GM19025 (cell line): ENCODE measurements at regions not wholly inside any gene's neighbourhood (a gene's known extent, or its start where the extent isn't known, plus 50 kb on each side); places are given as distances from the start of the nearest gene placed in this dataset.

ENCODE experiments used
- ATAC-seq: cut with Tn5 transposase; IDR thresholded peaks from one replicate; pipeline ENCODE4 v1.9.1; 2021; ENCODE audit warnings: mild to moderate bottlenecking, low read depth, moderate library complexity; ENCODE audit not compliant: unreplicated experiment

- no peak for ATAC-seq
Measured at GRCh38 chr1:80444171-80444570, 1356.6 kb upstream of the ADGRL2 start.

DNA sequence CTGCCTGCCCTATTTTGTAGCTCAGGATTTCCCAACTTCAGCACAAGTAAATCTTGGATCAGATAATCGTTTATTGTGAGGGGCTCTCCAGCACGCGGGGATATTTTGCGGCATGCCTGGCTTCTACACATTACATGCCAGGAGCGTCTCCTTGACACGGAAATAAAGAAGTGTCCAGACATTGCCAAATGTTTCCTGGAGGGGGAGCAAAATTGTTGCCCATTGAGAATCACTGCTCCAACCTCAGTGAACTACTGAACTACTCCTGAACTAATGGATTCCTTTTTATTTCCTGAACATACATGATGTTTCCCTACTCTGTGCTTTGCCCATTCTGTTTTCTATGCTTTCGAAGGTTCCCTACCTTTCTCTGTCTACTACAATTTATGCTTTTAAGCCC, 1359.1 kb upstream of the ADGRL2 start:
- no peak for ATAC-seq

- ATAC-seq, result no peak
Measured at GRCh38 chr1:80436851-80437250, 1363.9 kb upstream of the ADGRL2 start.

DNA sequence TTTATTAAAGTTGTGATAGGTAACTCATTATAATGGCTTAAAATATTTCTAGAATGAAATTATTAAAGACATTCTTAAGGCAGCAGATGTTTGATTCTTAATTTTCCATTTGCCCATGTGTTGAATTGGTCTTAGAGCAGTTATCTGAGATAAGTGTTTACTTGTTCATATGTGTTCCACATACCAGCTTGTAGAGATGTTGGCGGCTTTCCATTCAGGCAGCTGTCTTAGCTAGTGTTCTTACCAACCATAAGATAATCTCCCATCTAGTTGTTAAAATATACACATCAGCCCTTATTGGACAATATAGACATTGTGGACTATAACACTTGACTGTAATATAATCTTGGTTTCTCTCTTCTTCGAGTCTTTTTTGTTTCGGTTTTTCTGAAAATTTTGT, 1372.9 kb upstream of the ADGRL2 start:
- no peak for ATAC-seq

- no peak for ATAC-seq
Measured at GRCh38 chr1:80424249-80424648, 1376.5 kb upstream of the ADGRL2 start.

- ATAC-seq, result no peak
Measured at GRCh38 chr1:80418134-80418533, 1382.6 kb upstream of the ADGRL2 start.

DNA sequence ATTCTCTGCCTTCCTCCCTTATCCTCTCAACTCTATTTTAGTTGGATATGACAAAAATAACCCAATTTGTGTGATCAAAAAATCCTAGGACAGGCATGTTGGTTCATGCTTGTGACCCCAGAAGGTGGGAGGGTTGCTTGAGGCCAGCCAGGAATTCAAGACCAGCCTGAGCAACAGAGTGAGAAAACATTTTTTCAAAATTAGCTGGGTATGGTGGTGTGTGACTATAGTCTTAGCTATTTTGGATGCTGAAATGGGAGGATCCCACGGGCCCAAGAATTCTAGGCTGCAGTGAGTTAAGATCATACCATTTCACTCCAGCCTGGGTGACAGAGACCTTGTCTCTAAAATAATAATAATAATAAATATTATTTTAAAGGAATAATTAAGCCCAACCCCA, 1383.1 kb upstream of the ADGRL2 start:
- ATAC-seq, result no peak

DNA sequence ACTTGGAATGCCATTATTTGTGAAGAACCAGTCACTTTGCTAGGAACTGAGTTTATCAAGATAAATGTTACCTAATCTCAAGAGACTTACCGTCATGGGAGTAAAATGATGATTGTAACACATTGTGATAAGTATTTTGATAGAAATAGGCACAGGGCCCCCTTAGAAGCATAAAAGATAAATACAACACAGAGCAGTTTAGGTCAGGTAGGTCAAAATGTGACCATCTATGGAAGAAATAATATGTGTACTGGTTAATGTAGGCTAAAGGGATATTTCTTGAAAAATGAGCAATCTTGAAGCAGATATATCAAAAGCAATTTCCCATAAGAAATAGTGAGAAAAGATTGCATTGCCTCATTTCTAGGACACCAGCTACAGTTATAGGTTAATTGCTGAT, 1386.8 kb upstream of the ADGRL2 start:
- no peak for ATAC-seq

DNA sequence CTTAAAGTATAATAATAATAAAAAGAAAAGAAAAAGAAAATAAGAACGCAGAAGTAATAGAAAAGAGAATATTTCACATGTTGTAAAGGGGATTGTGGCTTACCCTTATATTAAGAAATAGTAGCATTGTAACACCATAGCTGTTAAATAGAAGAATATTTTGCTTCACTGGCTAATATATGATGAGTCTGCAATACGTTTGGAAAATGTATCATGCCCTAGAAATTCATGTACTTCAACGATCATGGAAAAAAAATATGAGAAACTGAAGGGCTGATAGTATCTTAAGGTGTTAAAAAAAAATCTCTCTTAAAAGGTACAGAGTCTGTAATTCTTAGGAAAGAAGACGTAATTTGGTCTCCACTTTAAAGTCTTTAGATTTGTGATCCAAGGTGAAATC, 1390.5 kb upstream of the ADGRL2 start:
- no peak for ATAC-seq

DNA sequence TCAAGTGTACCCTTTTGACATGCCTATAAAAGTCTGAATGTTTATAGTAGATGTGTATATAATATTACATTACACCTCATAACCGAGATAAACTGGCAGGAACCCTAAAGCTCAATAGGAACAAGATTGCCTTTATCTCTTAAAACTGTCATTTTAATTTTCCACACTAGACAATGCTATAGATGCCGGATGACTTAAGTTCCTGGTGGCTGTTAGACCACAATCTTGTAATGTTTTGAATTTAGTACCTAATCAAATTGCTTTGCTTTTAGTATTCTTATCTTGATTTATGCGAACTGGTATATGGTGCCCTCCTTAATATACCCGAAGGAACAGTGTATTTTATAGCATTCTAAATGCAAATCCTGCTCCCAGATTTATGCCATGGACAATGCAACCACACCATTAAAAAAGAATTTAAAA, 1397.0 kb upstream of the ADGRL4 start:
- ATAC-seq, result no peak

GRCh38 chr1:80402625-80403024, 1396.1 kb upstream of the ADGRL4 start:
- ATAC-seq, result no peak

- ATAC-seq, result no peak
Measured at GRCh38 chr1:80401757-80402156, 1395.2 kb upstream of the ADGRL4 start.

- no peak for ATAC-seq
Measured at GRCh38 chr1:80392529-80392928, 1386.0 kb upstream of the ADGRL4 start.

GRCh38 chr1:80385650-80386049, 1379.1 kb upstream of the ADGRL4 start:
- ATAC-seq, result no peak

DNA sequence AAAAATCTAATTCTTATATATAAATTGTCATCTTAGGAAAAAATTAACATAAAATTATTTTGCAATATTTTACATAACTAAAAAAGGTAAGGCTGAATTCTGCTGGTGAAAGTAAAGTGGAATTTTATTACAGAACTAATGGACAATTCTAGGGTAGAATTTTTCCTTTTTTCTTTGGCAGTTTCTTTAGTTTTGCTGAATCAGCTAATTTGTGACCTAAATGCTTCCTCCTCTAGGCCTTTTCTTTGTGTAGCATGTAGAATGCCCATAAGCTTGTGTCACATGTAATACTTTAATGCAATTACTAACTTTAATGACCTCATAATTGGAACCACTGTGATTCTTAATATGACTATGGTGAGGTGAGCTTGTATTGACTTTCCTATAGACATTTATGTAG, 1378.4 kb upstream of the ADGRL4 start:
- no peak for ATAC-seq

DNA sequence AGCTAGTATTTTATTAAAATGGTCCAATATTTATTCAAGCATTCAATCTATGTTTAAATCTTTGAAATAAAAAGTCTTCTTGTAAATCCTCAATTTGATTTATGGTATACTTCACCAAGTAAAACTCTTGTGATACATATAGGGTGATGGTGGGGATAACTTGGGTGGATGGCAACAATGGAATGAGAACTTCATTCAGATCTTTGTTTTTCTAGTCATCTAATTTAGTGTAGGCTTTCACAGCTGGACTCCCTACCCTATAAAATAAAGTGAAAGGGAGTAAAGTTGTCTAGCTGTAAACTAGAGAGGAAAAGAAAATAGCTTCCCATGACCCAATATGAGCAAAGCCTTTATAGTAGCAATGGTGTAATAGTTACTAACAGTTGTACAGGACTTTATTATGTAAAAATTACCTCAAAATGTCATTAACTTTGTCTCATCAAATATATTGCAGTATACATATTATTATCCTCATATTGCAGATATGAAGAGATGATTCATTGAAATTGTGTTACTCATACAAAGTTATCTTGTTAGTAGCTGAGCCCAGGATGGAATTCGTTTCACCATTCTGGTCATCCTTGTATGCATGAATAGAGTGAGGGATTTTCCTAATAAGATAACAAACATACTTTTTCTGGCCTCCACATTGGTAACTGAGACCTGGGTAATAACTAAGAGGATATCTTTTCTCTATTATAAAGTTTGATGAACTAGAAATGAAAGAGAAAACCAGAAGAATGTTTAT, 1377.7 kb upstream of the ADGRL4 start:
- ATAC-seq, result no peak

GRCh38 chr1:80375662-80376061, 1369.1 kb upstream of the ADGRL4 start:
- no peak for ATAC-seq

DNA sequence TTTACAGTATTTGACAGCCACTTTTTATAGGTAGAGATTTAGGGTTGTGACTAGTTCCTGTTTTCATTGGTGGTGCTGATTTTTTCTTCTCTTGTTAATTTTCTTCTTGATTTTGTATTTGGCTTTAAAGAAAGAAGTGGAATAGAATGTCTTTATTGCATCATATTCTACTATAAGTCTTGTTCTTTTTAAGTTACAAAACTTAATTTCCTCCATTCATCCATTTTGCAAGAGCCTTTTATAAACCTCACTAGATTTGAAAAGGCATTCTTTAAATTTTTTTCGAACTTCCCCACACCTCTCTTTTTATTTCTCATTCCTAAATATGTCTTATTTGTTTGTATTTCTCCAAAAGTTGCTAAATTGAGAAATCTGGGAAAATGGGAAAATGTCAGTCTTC, 1368.6 kb upstream of the ADGRL4 start:
- no peak for ATAC-seq

GRCh38 chr1:80369780-80370179, 1363.2 kb upstream of the ADGRL4 start:
- ATAC-seq, result no peak

DNA sequence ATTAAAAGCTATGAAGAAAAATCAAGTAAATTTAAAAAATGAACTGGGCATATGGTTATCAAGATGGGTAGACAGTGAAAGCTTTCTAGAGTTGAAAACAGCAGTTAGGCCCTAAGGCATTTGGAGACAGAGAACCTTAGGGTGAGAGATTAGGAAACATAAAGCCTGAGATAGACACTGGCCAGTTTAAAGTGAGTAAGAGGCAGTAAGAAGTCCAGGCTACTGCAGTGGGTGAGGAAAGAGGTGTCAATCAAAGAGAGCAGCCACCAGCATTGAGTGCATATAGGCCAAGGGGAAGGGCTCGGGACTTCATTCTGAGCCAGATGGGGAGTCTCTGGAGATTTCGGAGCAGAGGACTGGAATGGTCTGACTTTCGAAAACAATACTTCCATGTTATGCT, 1360.5 kb upstream of the ADGRL4 start:
- no peak for ATAC-seq

GRCh38 chr1:80365359-80366021, 1359.0 kb upstream of the ADGRL4 start:
- no peak for ATAC-seq
